ENCODE measurements at regions not wholly inside any gene's neighbourhood (a gene's known extent, or its start where the extent isn't known, plus 50 kb on each side); places are given as distances from the start of the nearest gene placed in this dataset.

DNA sequence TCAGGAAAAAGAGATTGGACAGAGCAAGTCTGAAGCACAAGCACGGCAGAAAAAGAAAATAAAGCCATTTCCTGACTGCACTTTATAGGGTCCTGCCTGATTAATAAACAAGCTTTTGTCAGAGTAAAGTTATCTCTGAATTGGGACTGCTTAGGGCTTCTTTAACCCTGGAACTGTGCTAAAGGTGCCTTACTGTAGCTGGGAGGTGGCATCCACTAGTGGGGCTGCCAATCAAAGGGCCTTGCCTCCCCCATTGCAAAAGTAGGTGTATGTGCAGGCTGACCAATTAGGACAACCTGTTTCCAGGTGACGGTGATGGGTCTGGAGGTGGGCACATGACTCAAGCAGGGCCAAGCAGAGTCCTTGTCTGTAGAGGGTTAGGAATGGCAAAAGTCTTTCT is 57.4 kb upstream of the RAPH1 start:
- Histone ChIP-seq H3K4me3 (no peak overlapping the region), H3K27me3 (no peaks in the 10 kb centered on the region), H3K9me3 (no peaks in the 10 kb centered on the region), H3K36me3 (no peaks in the 10 kb centered on the region), H3K27ac (no peak overlapping the region), H3K4me1 (ENCODE audit: insufficient read depth) (no peaks in the 10 kb centered on the region)
- intact Hi-C loops (cut with DNase I) = no loop called here
- WGBS, 3 donors = 49 to 63% (median 59%) methylated on average over 2 of the region's 2 CpGs
- no peak for DNase-seq
- TF ChIP-seq, protein P1, sequence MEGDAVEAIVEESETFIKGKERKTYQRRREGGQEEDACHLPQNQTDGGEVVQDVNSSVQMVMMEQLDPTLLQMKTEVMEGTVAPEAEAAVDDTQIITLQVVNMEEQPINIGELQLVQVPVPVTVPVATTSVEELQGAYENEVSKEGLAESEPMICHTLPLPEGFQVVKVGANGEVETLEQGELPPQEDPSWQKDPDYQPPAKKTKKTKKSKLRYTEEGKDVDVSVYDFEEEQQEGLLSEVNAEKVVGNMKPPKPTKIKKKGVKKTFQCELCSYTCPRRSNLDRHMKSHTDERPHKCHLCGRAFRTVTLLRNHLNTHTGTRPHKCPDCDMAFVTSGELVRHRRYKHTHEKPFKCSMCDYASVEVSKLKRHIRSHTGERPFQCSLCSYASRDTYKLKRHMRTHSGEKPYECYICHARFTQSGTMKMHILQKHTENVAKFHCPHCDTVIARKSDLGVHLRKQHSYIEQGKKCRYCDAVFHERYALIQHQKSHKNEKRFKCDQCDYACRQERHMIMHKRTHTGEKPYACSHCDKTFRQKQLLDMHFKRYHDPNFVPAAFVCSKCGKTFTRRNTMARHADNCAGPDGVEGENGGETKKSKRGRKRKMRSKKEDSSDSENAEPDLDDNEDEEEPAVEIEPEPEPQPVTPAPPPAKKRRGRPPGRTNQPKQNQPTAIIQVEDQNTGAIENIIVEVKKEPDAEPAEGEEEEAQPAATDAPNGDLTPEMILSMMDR (IDR thresholded peaks at IDR 0.05) = no peak
- no peak for TF ChIP-seq POLR2A (IDR thresholded peaks at IDR 0.05)
- no peak for TF ChIP-seq EP300 (IDR thresholded peaks at IDR 0.05)

DNA sequence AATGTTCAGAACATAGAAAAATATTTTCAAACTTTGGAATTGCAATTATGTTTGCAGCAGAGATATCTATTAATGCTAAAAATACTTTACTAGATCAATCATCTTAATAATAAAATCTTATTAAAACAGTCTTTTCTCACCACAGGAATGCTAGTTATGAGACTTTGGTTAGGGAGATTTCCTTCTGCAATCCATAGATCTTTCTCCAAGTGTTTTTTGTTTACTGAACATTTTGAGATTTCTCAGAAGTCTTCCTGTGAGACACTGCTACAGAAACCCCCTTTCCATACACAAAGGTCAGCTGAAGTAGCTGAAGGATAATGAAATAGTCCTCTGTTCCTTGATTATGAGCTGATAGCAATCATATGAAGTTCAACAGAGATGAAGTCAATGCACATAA is 59.4 kb upstream of the RAPH1 start:
- Histone ChIP-seq H3K9me3 (no peaks in the 10 kb centered on the region), H3K27me3 (no peaks in the 10 kb centered on the region), H3K27ac (no peak overlapping the region), H3K4me3 (no peak overlapping the region), H3K36me3 (no peaks in the 10 kb centered on the region), H3K4me1 (ENCODE audit: insufficient read depth) (no peaks in the 10 kb centered on the region)
- DNase-seq = no peak
- TF ChIP-seq EP300 (IDR thresholded peaks at IDR 0.05) (no peak), POLR2A (IDR thresholded peaks at IDR 0.05) (no peak)
- TF ChIP-seq, protein P1 (IDR thresholded peaks at IDR 0.05) = no peak
- intact Hi-C loops (cut with DNase I) = no loop called here

DNA sequence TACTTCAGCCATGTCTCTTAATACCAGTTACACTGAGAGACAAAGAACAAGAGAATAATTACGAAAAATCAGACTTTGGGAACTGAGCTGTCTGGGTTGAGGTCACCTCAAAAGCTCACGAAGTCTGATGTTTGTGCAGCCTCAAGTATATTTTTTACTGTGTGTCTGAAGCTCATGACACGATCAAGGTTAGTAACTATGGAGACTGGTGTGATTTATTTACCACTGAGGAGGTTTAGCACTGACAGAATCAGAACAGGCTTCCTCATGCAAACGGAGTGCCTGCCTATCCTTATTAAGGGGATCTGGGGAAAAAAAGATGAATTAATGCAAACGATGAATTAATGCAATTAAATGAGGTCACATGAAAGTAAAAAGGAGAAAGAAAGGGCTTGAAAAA is 61.1 kb upstream of the RAPH1 start:
- 72 to 86% (median 81%) methylated on average over 5 of the region's 5 CpGs for WGBS, 3 donors
- Histone ChIP-seq H3K9me3 (no peaks in the 10 kb centered on the region), H3K27me3 (no peaks in the 10 kb centered on the region), H3K27ac (no peak overlapping the region), H3K4me1 (ENCODE audit: insufficient read depth) (no peaks in the 10 kb centered on the region), H3K4me3 (no peak overlapping the region), H3K36me3 (no peaks in the 10 kb centered on the region)
- intact Hi-C loops (cut with DNase I) = no loop called here
- TF ChIP-seq, protein P1 (IDR thresholded peaks at IDR 0.05) = no peak
- DNase-seq = no peak

DNA sequence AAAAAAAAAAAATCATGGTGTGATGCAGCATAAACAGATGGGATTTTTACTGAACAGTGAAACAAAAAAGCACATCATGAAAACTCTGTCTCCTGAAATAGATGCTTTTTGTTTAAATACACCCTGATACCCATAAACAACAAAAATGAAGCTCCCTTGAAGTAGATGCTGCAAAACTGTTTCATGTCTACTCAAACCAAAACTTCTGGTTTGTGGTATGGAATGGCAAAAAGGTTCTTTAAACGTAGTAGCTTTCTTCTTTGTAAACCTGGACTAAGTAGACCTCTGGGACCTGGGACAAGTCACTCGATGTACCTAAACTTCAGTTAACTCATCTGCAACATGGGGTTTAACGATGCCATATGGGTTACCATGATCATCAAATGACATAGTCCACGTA is 64.4 kb upstream of the RAPH1 start:
- no peak for DNase-seq
- Histone ChIP-seq H3K27me3 (no peaks in the 10 kb centered on the region), H3K4me3 (no peak overlapping the region), H3K9me3 (no peaks in the 10 kb centered on the region), H3K27ac (no peak overlapping the region), H3K36me3 (no peaks in the 10 kb centered on the region), H3K4me1 (ENCODE audit: insufficient read depth) (no peaks in the 10 kb centered on the region)
- intact Hi-C loops (cut with DNase I) = no loop called here
- no peak for TF ChIP-seq EP300 (IDR thresholded peaks at IDR 0.05)
- TF ChIP-seq, protein P1 (IDR thresholded peaks at IDR 0.05) = no peak
- no peak for TF ChIP-seq POLR2A (IDR thresholded peaks at IDR 0.05)
- 87 to 93% (median 89%) methylated on average over 4 of the region's 4 CpGs for WGBS, 3 donors

DNA sequence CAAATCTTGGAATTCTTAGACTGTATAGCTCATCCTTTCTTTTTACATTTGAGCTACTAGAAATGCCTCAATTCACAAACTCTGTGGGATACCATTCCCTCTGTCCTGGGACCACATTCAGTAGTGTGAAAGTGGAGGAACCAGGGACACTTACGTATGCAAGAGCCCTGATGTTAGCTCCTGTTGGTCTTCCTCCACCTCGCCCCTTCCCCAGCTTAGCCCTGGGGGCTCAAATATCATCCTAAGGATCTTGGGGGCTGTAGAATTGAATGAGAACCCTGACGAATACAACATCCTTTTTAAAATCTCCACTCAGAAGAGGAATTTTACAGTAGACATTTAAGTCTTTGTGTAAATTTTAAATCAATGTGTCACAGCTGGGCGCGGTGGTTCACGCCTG is 65.2 kb upstream of the RAPH1 start:
- no peak overlapping the region for H3K27ac ChIP-seq
- no peaks in the 10 kb centered on the region for H3K27me3 ChIP-seq
- H3K4me1 ChIP-seq (ENCODE audit: insufficient read depth) = no peaks in the 10 kb centered on the region
- WGBS, 3 donors = 94 to 99% (median 97%) methylated on average over 6 of the region's 6 CpGs
- no peak for TF ChIP-seq EP300 (IDR thresholded peaks at IDR 0.05)
- TF ChIP-seq POLR2A (IDR thresholded peaks at IDR 0.05) = no peak
- TF ChIP-seq, protein P1 (IDR thresholded peaks at IDR 0.05) = no peak
- no peaks in the 10 kb centered on the region for H3K36me3 ChIP-seq
- no peak overlapping the region for H3K4me3 ChIP-seq
- intact Hi-C loops (cut with DNase I) = no loop called here
- no peak for DNase-seq
- H3K9me3 ChIP-seq = no peaks in the 10 kb centered on the region

Data from ovary (tissue), 7 donors.